ENCODE measurements at regions not wholly inside any gene's neighbourhood (a gene's known extent, or its start where the extent isn't known, plus 50 kb on each side); places are given as distances from the start of the nearest gene placed in this dataset.
"Not testable (repeated sequence)": the region's sequence is repeated elsewhere in the genome, so short reads cannot be mapped to it uniquely, and the experiment has no call there.

DNA sequence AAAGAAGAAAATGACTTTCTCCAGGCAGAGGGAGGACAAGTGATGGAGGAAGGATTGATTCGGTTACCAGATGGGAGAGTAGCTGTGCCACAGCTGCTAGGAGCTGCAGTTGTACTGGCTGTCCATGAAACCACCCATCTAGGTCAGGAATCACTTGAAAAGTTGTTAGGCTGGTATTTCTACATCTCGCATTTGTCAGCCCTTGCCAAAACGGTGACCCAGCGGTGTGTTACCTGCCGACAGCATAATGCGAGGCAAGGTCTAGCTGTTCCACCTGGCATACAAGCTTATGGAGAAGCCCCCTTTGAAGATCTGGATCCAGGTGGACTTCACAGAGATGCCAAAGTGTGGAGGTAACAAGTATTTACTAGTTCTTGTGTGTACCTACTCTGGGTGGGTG is 238.7 kb downstream of the NAP1L3 start:
- not testable (repeated sequence) for TF ChIP-seq POLR2A (IDR thresholded peaks at IDR 0.05)
- TF ChIP-seq, protein P1, sequence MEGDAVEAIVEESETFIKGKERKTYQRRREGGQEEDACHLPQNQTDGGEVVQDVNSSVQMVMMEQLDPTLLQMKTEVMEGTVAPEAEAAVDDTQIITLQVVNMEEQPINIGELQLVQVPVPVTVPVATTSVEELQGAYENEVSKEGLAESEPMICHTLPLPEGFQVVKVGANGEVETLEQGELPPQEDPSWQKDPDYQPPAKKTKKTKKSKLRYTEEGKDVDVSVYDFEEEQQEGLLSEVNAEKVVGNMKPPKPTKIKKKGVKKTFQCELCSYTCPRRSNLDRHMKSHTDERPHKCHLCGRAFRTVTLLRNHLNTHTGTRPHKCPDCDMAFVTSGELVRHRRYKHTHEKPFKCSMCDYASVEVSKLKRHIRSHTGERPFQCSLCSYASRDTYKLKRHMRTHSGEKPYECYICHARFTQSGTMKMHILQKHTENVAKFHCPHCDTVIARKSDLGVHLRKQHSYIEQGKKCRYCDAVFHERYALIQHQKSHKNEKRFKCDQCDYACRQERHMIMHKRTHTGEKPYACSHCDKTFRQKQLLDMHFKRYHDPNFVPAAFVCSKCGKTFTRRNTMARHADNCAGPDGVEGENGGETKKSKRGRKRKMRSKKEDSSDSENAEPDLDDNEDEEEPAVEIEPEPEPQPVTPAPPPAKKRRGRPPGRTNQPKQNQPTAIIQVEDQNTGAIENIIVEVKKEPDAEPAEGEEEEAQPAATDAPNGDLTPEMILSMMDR (IDR thresholded peaks at IDR 0.05), result not testable (repeated sequence)
